SK-N-SH (cell line): ENCODE measurements at regions not wholly inside any gene's neighbourhood (a gene's known extent, or its start where the extent isn't known, plus 50 kb on each side); places are given as distances from the start of the nearest gene placed in this dataset.

Experiments
- CTCF ChIA-PET: fragments of 300-600, 350-600 bp; formaldehyde crosslinking; extraction: SDS; loops from one replicate; lab custom pipeline; 2021; lab: Yijun Ruan, JAX
- POLR2A ChIA-PET: fragments of 350-600 bp; sonication (Branson Sonifier 250); formaldehyde crosslinking; extraction: SDS; loops from one replicate; lab custom pipeline; 2020; ENCODE audit warnings: antibody characterized with exemption, inconsistent platforms; lab: Yijun Ruan, JAX
- DNase-seq: peaks from one replicate; pipeline ENCODE4 v3.0.0; 2012
- H2AFZ ChIP-seq: fragments of 200-600 bp; sonication (generic); 2 replicates; pipeline ENCODE4 v1.8.1; 2016; ENCODE audit warnings: antibody characterized with exemption, mild to moderate bottlenecking, low read depth
- H3F3A ChIP-seq: fragments of 200-600 bp; sonication (generic); replicated peaks from 2 replicates; pipeline ENCODE3; 2016; ENCODE audit warnings: antibody characterized with exemption, mild to moderate bottlenecking; ENCODE audit not compliant: insufficient read depth
- H3K27ac ChIP-seq, 2 experiments: fragments of 200-500 bp in 1 of 2; fragments of 200-600 bp in 1 of 2; sonication (Bioruptor generic) in 1 of 2; sonication (generic), shearing (Covaris generic) in 1 of 2; 2 replicates each; pipeline versions ENCODE4 v1.5.1 to v1.6.1; 2014 to 2016; ENCODE audit warnings: low read depth in 2 of 2, inconsistent platforms in 1 of 2, low read length in 1 of 2, mild to moderate bottlenecking in 1 of 2, mixed read lengths in 1 of 2
- H3K27me3 ChIP-seq: fragments of 200-600 bp; sonication (generic), shearing (Covaris generic); 2 replicates; pipeline ENCODE4 v1.6.1; 2016; ENCODE audit warnings: mixed run types; ENCODE audit not compliant: insufficient read depth
- H3K36me3 ChIP-seq, 2 experiments: fragments of 200-500 bp in 1 of 2; fragments of 200-600 bp in 1 of 2; sonication (Bioruptor generic) in 1 of 2; sonication (generic) in 1 of 2; replicated peaks in 1 of 2; 2 replicates each; pipeline versions ENCODE3 to v1.5.1; 2014 to 2016; ENCODE audit warnings: low read length in 1 of 2, mild to moderate bottlenecking in 1 of 2; ENCODE audit not compliant: insufficient read depth in 2 of 2, control insufficient read depth in 1 of 2
- H3K4me1 ChIP-seq, 2 experiments: fragments of 200-500 bp in 1 of 2; fragments of 200-600 bp in 1 of 2; sonication (Bioruptor generic) in 1 of 2; sonication (generic), shearing (Covaris generic) in 1 of 2; 2 replicates each; pipeline versions ENCODE4 v1.5.1 to v1.6.1; 2014 to 2016; ENCODE audit warnings: low read depth in 1 of 2, low read length in 1 of 2, mixed run types in 1 of 2; ENCODE audit not compliant: insufficient read depth in 2 of 2, control insufficient read depth in 1 of 2
- H3K4me2 ChIP-seq: fragments of 200-600 bp; sonication (generic), shearing (Covaris generic); 2 replicates; pipeline ENCODE4 v1.6.1; 2017; ENCODE audit warnings: mixed run types
- H3K4me3 ChIP-seq, 2 experiments: fragments of 200-500 bp in 1 of 2; fragments of 200-600 bp in 1 of 2; sonication (Bioruptor generic) in 1 of 2; sonication (generic), shearing (Covaris generic) in 1 of 2; 2 replicates each; pipeline versions ENCODE4 v1.5.1 to v1.8.1; 2014 to 2016; ENCODE audit warnings: low read depth in 2 of 2, inconsistent platforms in 1 of 2, low read length in 1 of 2, mild to moderate bottlenecking in 1 of 2, mixed read lengths in 1 of 2, moderate library complexity in 1 of 2
- H3K79me2 ChIP-seq: fragments of 200-600 bp; sonication (generic); 2 replicates; pipeline ENCODE4 v1.8.1; 2017; ENCODE audit warnings: mild to moderate bottlenecking; ENCODE audit not compliant: insufficient read depth
- H3K9ac ChIP-seq: fragments of 200-600 bp; sonication (generic); 2 replicates; pipeline ENCODE4 v1.6.1; 2017; ENCODE audit warnings: mixed run types
- H3K9me2 ChIP-seq: fragments of 200-600 bp; sonication (generic); 2 replicates; pipeline ENCODE4 v1.6.1; 2017; ENCODE audit warnings: mixed run types
- H3K9me3 ChIP-seq: fragments of 200-600 bp; sonication (generic); 2 replicates; pipeline ENCODE4 v1.6.1; 2017; ENCODE audit warnings: mixed run types, mild to moderate bottlenecking, moderate library complexity
- H4K20me1 ChIP-seq: fragments of 200-600 bp; sonication (generic); 2 replicates; pipeline ENCODE4 v1.6.1; 2017; ENCODE audit warnings: mild to moderate bottlenecking, mixed run types; ENCODE audit not compliant: insufficient read depth
- CHD2 ChIP-seq: fragments of 150-350 bp; IDR thresholded peaks from 2 replicates; pipeline ENCODE4 v1.6.1; 2018; ENCODE audit warnings: low read length; ENCODE audit not compliant: partially characterized antibody
- CTCF ChIP-seq: fragments of 200-600 bp; sonication (generic); IDR thresholded peaks from 2 replicates; pipeline ENCODE4 v1.6.1; 2017; ENCODE audit warnings: antibody characterized with exemption, mild to moderate bottlenecking, moderate library complexity
- EP300 ChIP-seq, 2 experiments: IDR thresholded peaks; 2 replicates each; pipeline versions ENCODE4 v1.4.0 to v1.6.1; 2012; ENCODE audit warnings: borderline replicate concordance in 1 of 2, low read depth in 1 of 2, low read length in 1 of 2
- EZH2phosphoT487 ChIP-seq: fragments of 200-600 bp; sonication (generic); IDR thresholded peaks from 2 replicates; pipeline ENCODE4 v1.6.1; 2017; ENCODE audit warnings: low read depth, mixed run types, mild to moderate bottlenecking, antibody characterized with exemption, moderate library complexity, borderline replicate concordance
- FOXJ3 ChIP-seq: sonication (generic); formaldehyde crosslinking; IDR thresholded peaks from 2 replicates; pipeline ENCODE4 v1.5.1; 2020; ENCODE audit warnings: mild to moderate bottlenecking, missing genetic modification reagents
- GABPA ChIP-seq: IDR thresholded peaks from 2 replicates; pipeline ENCODE4 v1.4.0; 2012; ENCODE audit warnings: low read depth, mild to moderate bottlenecking
- IRF3 ChIP-seq: fragments of 150-350 bp; IDR thresholded peaks from 2 replicates; pipeline ENCODE4 v1.6.1; 2016; ENCODE audit warnings: mild to moderate bottlenecking, low read depth, low read length
- MEF2A ChIP-seq: IDR thresholded peaks from 2 replicates; pipeline ENCODE4 v1.4.0; 2012; ENCODE audit warnings: low read depth, borderline replicate concordance
- MXI1 ChIP-seq: IDR thresholded peaks from 2 replicates; pipeline ENCODE4 v1.6.1; 2012; ENCODE audit warnings: mild to moderate bottlenecking, low read depth, low read length, improper control_type of control experiment
- NFIC ChIP-seq: IDR thresholded peaks from 2 replicates; pipeline ENCODE4 v1.4.0; 2012; ENCODE audit warnings: borderline replicate concordance
- PBX3 ChIP-seq: IDR thresholded peaks from 2 replicates; pipeline ENCODE4; 2012
- RCOR1 ChIP-seq: fragments of 150-350 bp; IDR thresholded peaks from 2 replicates; pipeline ENCODE4 v1.6.1; 2017; ENCODE audit warnings: antibody characterized with exemption, low read length
- REST ChIP-seq: IDR thresholded peaks from 2 replicates; pipeline ENCODE4 v1.6.1; 2012; ENCODE audit warnings: mild to moderate bottlenecking, low read depth, low read length, moderate library complexity
- SIN3A ChIP-seq: IDR thresholded peaks from 2 replicates; pipeline ENCODE4 v1.6.1; 2012; ENCODE audit warnings: low read depth, mild to moderate bottlenecking, low read length, moderate library complexity, borderline replicate concordance
- SMC3 ChIP-seq: IDR thresholded peaks from 2 replicates; pipeline ENCODE4 v1.6.1; 2012; ENCODE audit warnings: low read depth, low read length, improper control_type of control experiment
- TAF1 ChIP-seq: IDR thresholded peaks from 2 replicates; pipeline ENCODE4 v1.6.1; 2012; ENCODE audit warnings: low read depth, mild to moderate bottlenecking, low read length, moderate library complexity, borderline replicate concordance
- USF2 ChIP-seq: fragments of 150-350 bp; IDR thresholded peaks from 2 replicates; pipeline ENCODE4 v1.6.1; 2017; ENCODE audit warnings: antibody characterized with exemption, low read length, low read depth, borderline replicate concordance
- YY1 ChIP-seq: IDR thresholded peaks from 2 replicates; pipeline ENCODE4 v1.4.0; 2012; ENCODE audit warnings: low read depth, mild to moderate bottlenecking
- WGBS: methylation state at CpG from one replicate; pipeline ENCODE4 v1.1.6; 2017; ENCODE audit warnings: low lambda C conversion rate; 5-methylcytosine and 5-hydroxymethylcytosine counted together

GRCh38 chr12:73973486-73973885, 564.1 kb upstream of the ATXN7L3B start:
- CTCF ChIA-PET: no interaction called here
- H3K27me3 ChIP-seq: no peaks in the 10 kb centered on the region
- H3K4me2 ChIP-seq: no peak overlapping the region
- DNase-seq: no peak
- H2AFZ ChIP-seq: no peak overlapping the region
- no peak overlapping the region for H3K9ac ChIP-seq
- H3K4me1 ChIP-seq: no peaks in the 10 kb centered on the region
- H3F3A ChIP-seq: no peaks in the 10 kb centered on the region
- H3K9me3 ChIP-seq: no peaks in the 10 kb centered on the region
- no peaks in the 10 kb centered on the region for H4K20me1 ChIP-seq
- H3K9me2 ChIP-seq: no peaks in the 10 kb centered on the region
- TF ChIP-seq USF2: no peak
- no peak for TF ChIP-seq MEF2A
- no peak for TF ChIP-seq CHD2
- no peak for TF ChIP-seq CTCF
- TF ChIP-seq RCOR1: no peak
- no peak for TF ChIP-seq YY1
- TF ChIP-seq FOXJ3 (CRISPR knock-in tag): no peak
- no peak for TF ChIP-seq PBX3
- no peak for TF ChIP-seq SIN3A
- no peak for TF ChIP-seq TAF1
- no peak for TF ChIP-seq IRF3
- no peaks in the 10 kb centered on the region for H3K36me3 ChIP-seq
- no peak overlapping the region for H3K4me3 ChIP-seq
- no peaks in the 10 kb centered on the region for H3K79me2 ChIP-seq
- no peak overlapping the region for H3K27ac ChIP-seq
- POLR2A ChIA-PET: no interaction called here
- WGBS: 7% methylated on average over 1 of the region's 1 CpG

GRCh38 chr12:73984552-73984951, 553.1 kb upstream of the ATXN7L3B start:
- H3K4me2 ChIP-seq: no peak overlapping the region
- CTCF ChIA-PET: no interaction called here
- no peaks in the 10 kb centered on the region for H3F3A ChIP-seq
- no peak overlapping the region for H3K4me3 ChIP-seq
- no peak for DNase-seq
- no peak overlapping the region for H2AFZ ChIP-seq
- 71% methylated on average over 1 of the region's 1 CpG for WGBS
- H3K9ac ChIP-seq: no peak overlapping the region
- no peaks in the 10 kb centered on the region for H3K9me3 ChIP-seq
- H3K79me2 ChIP-seq: no peaks in the 10 kb centered on the region
- no peaks in the 10 kb centered on the region for H3K9me2 ChIP-seq
- no peaks in the 10 kb centered on the region for H3K27me3 ChIP-seq
- no peaks in the 10 kb centered on the region for H3K36me3 ChIP-seq
- no peaks in the 10 kb centered on the region for H3K4me1 ChIP-seq
- no peaks in the 10 kb centered on the region for H4K20me1 ChIP-seq
- POLR2A ChIA-PET: no interaction called here
- no peak overlapping the region for H3K27ac ChIP-seq
- no peak for TF ChIP-seq REST
- TF ChIP-seq EZH2phosphoT487: no peak
- TF ChIP-seq EP300 (IDR thresholded peaks at IDR 0.05; ENCODE audit: borderline replicate concordance in 1 of 2, low read depth in 1 of 2, low read length in 1 of 2): no peak
- no peak for TF ChIP-seq TAF1
- no peak for TF ChIP-seq NFIC
- no peak for TF ChIP-seq GABPA
- TF ChIP-seq SMC3: no peak
- no peak for TF ChIP-seq MXI1
- TF ChIP-seq IRF3: no peak
